H9 (cell line): ENCODE measurements at regions not wholly inside any gene's neighbourhood (a gene's known extent, or its start where the extent isn't known, plus 50 kb on each side); places are given as distances from the start of the nearest gene placed in this dataset.
A peak's percentile ranks its signal among the peaks of the same experiment; 100 is the strongest.

Experiments
- DNase-seq: peaks from one replicate; pipeline ENCODE4 v3.0.0-alpha.2; 2017
- H2AFZ ChIP-seq: one replicate; pipeline ENCODE4 v1.6.1; 2013; ENCODE audit warnings: mild to moderate bottlenecking, low read length, control low read depth, moderate library complexity
- H2AK5ac ChIP-seq: 2 replicates; pipeline ENCODE4 v1.6.1; 2013; ENCODE audit warnings: low read length, control low read depth, mixed read lengths; ENCODE audit not compliant: insufficient read length
- H2BK120ac ChIP-seq: one replicate; pipeline ENCODE4 v1.6.1; 2013; ENCODE audit warnings: low read depth, mild to moderate bottlenecking, low read length, control low read depth, inconsistent platforms; ENCODE audit not compliant: poor library complexity, severe bottlenecking
- H2BK12ac ChIP-seq: 2 replicates; pipeline ENCODE4 v1.6.1; 2013; ENCODE audit warnings: low read length, control low read depth, mixed read lengths, low read depth; ENCODE audit not compliant: insufficient read length
- H2BK15ac ChIP-seq: 2 replicates; pipeline ENCODE4 v1.6.1; 2013; ENCODE audit warnings: low read depth, low read length, control low read depth
- H2BK20ac ChIP-seq: one replicate; pipeline ENCODE4 v1.6.1; 2013; ENCODE audit warnings: low read depth, mild to moderate bottlenecking, low read length, control low read depth, inconsistent platforms; ENCODE audit not compliant: poor library complexity, severe bottlenecking
- H2BK5ac ChIP-seq: 2 replicates; pipeline ENCODE4 v1.6.1; 2013; ENCODE audit warnings: low read length, control low read depth, mixed read lengths; ENCODE audit not compliant: insufficient read length
- H3K14ac ChIP-seq: 2 replicates; pipeline ENCODE4 v1.6.1; 2013; ENCODE audit warnings: low read length, control low read depth; ENCODE audit not compliant: insufficient read depth
- H3K18ac ChIP-seq: 2 replicates; pipeline ENCODE4 v1.6.1; 2013; ENCODE audit warnings: low read depth, mild to moderate bottlenecking, mixed read lengths, low read length, control low read depth; ENCODE audit not compliant: insufficient read length
- H3K23ac ChIP-seq: 2 replicates; pipeline ENCODE4 v1.6.1; 2013; ENCODE audit warnings: low read length, control low read depth, mixed read lengths, low read depth; ENCODE audit not compliant: insufficient read length
- H3K23me2 ChIP-seq: 2 replicates; pipeline ENCODE4 v1.6.1; 2013; ENCODE audit warnings: low read depth, mild to moderate bottlenecking, mixed read lengths, low read length, control low read depth; ENCODE audit not compliant: insufficient read length, poor library complexity, severe bottlenecking
- H3K27ac ChIP-seq: 2 replicates; pipeline ENCODE4 v1.5.1; 2013; ENCODE audit warnings: low read length, control low read depth, mixed read lengths, low read depth; ENCODE audit not compliant: insufficient read length
- H3K27me3 ChIP-seq: 2 replicates; pipeline ENCODE4 v1.6.1; 2013; ENCODE audit warnings: low read length, control low read depth, inconsistent platforms; ENCODE audit not compliant: insufficient read depth
- H3K4ac ChIP-seq: 2 replicates; pipeline ENCODE4 v1.6.1; 2013; ENCODE audit warnings: low read depth, mild to moderate bottlenecking, control low read depth, inconsistent platforms, low read length, moderate library complexity
- H3K4me1 ChIP-seq: 2 replicates; pipeline ENCODE4 v1.6.1; 2013; ENCODE audit warnings: low read length, control low read depth, inconsistent platforms; ENCODE audit not compliant: insufficient read depth
- H3K4me2 ChIP-seq: 2 replicates; pipeline ENCODE4 v1.6.1; 2013; ENCODE audit warnings: low read length, control low read depth, mixed read lengths; ENCODE audit not compliant: insufficient read length, insufficient read depth
- H3K56ac ChIP-seq: 2 replicates; pipeline ENCODE4 v1.6.1; 2013; ENCODE audit warnings: low read depth, mild to moderate bottlenecking, mixed read lengths, low read length, control low read depth; ENCODE audit not compliant: insufficient read length
- H3K79me1 ChIP-seq: 2 replicates; pipeline ENCODE4 v1.6.1; 2013; ENCODE audit warnings: low read depth, mild to moderate bottlenecking, moderate library complexity, low read length, control low read depth, inconsistent platforms; ENCODE audit not compliant: insufficient read depth, poor library complexity, severe bottlenecking
- H3K79me2 ChIP-seq: 2 replicates; pipeline ENCODE4 v1.6.1; 2013; ENCODE audit warnings: low read length, control low read depth, inconsistent platforms; ENCODE audit not compliant: insufficient read depth
- H3K9ac ChIP-seq: 2 replicates; pipeline ENCODE4 v1.6.1; 2013; ENCODE audit warnings: low read length, control low read depth, mixed read lengths; ENCODE audit not compliant: insufficient read length; ENCODE audit errors: extremely low read depth
- H3K9me3 ChIP-seq: one replicate; pipeline ENCODE4 v1.6.1; 2013; ENCODE audit warnings: low read depth, low read length, inconsistent platforms; ENCODE audit not compliant: control insufficient read depth
- H3T11ph ChIP-seq: one replicate; pipeline ENCODE4 v1.6.1; 2013; ENCODE audit warnings: mild to moderate bottlenecking, low read length, control low read depth, inconsistent platforms
- H4K20me1 ChIP-seq: one replicate; pipeline ENCODE4 v1.6.1; 2013; ENCODE audit not compliant: control insufficient read depth, insufficient read length, insufficient read depth
- H4K5ac ChIP-seq: 2 replicates; pipeline ENCODE4 v1.6.1; 2013; ENCODE audit warnings: low read depth, mild to moderate bottlenecking, mixed read lengths, low read length, control low read depth; ENCODE audit not compliant: insufficient read length
- H4K8ac ChIP-seq: replicated peaks from 2 replicates; pipeline ENCODE4 v1.6.1; 2013; ENCODE audit warnings: low read length, control low read depth, mixed read lengths, low read depth; ENCODE audit not compliant: insufficient read length
- H4K91ac ChIP-seq: 2 replicates; pipeline ENCODE4 v1.6.1; 2013; ENCODE audit warnings: low read depth, mild to moderate bottlenecking, moderate library complexity, mixed read lengths, low read length, control low read depth; ENCODE audit not compliant: insufficient read length
- H3K27ac Mint-ChIP-seq, 3 experiments: 2 replicates in 2 of 3; 3 replicates in 1 of 3; pipeline ENCODE4 v1.8.0; 2020 to 2021; ENCODE audit warnings: mixed read lengths in 3 of 3, mild to moderate bottlenecking in 1 of 3, moderate library complexity in 1 of 3
- H3K27me3 Mint-ChIP-seq: 2 replicates; pipeline ENCODE4 v1.8.0; 2021; ENCODE audit warnings: low read depth, mild to moderate bottlenecking, moderate library complexity, mixed read lengths
- H3K36me3 Mint-ChIP-seq, 3 experiments: 2 replicates in 2 of 3; 3 replicates in 1 of 3; pipeline ENCODE4 v1.8.0; 2020 to 2021; ENCODE audit warnings: low read depth in 3 of 3, mixed read lengths in 3 of 3; ENCODE audit not compliant: insufficient read depth in 1 of 3
- H3K4me1 Mint-ChIP-seq, 2 experiments: 2 replicates each; pipeline ENCODE4 v1.8.0; 2020; ENCODE audit warnings: mixed read lengths in 2 of 2
- H3K4me3 Mint-ChIP-seq, 2 experiments: 2 replicates in 1 of 2; 3 replicates in 1 of 2; pipeline ENCODE4 v1.8.0; 2020 to 2021; ENCODE audit warnings: mild to moderate bottlenecking in 2 of 2, mixed read lengths in 2 of 2, moderate library complexity in 1 of 2
- H3K9me3 Mint-ChIP-seq, 2 experiments: 2 replicates in 1 of 2; 3 replicates in 1 of 2; pipeline ENCODE4 v1.8.0; 2020; ENCODE audit warnings: mild to moderate bottlenecking in 2 of 2, mixed read lengths in 2 of 2, moderate library complexity in 1 of 2
- WGBS: extraction: QIAGEN DNeasy Blood & Tissue Kit; methylation state at CpG from one replicate; pipeline ENCODE4 v1.1.7; 2013; ENCODE audit warnings: missing lambda C conversion rate, low lambda C conversion rate, mixed read lengths; ENCODE audit not compliant: insufficient read length; ENCODE audit errors: extremely low coverage; 5-methylcytosine and 5-hydroxymethylcytosine counted together
- TF ChIP-seq, protein P1 (sequence below): fragments of 200-600 bp; sonication (generic); conservative IDR thresholded peaks from 3 replicates; pipeline ENCODE4 v1.8.0; 2021; ENCODE audit warnings: antibody characterized with exemption, mild to moderate bottlenecking

DNA sequence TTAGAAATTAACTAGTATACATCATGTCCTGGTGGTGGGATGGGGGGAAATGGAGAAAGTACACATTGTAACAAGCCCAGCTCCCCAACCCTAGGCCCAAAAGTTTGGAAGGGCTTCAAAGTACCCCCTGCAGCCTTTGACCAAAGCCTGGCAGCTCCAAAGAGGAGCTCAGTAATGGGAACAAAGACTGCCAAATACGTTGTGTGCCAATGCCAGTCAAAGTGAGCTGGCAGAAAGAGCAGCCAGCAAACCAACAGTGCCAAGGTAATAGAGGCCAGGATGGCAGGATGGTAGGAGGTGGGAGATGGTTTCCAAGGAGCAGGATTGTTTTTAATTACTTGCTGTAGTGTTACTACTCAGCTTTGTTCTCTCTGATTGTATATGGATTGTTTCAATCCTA is 248.3 kb downstream of the COX7C start:
- no peak overlapping the region for H3K9ac ChIP-seq
- no peaks in the 10 kb centered on the region for H3K27me3 ChIP-seq
- H3K27me3 Mint-ChIP-seq = no peaks in the 10 kb centered on the region
- no peak overlapping the region for H2BK5ac ChIP-seq
- no peak overlapping the region for H2BK15ac ChIP-seq
- no peaks in the 10 kb centered on the region for H3K79me2 ChIP-seq
- H4K5ac ChIP-seq = no peak overlapping the region
- H3K18ac ChIP-seq = no peak overlapping the region
- no peaks in the 10 kb centered on the region; a peak in 1 of 5 replicates for H3K9me3 Mint-ChIP-seq
- no peak overlapping the region for H4K8ac ChIP-seq
- H2BK120ac ChIP-seq = no peak overlapping the region
- no peak overlapping the region for H3K4me2 ChIP-seq
- WGBS = no CpG with 5 or more reads among the region's 1 CpG
- TF ChIP-seq, protein P1, sequence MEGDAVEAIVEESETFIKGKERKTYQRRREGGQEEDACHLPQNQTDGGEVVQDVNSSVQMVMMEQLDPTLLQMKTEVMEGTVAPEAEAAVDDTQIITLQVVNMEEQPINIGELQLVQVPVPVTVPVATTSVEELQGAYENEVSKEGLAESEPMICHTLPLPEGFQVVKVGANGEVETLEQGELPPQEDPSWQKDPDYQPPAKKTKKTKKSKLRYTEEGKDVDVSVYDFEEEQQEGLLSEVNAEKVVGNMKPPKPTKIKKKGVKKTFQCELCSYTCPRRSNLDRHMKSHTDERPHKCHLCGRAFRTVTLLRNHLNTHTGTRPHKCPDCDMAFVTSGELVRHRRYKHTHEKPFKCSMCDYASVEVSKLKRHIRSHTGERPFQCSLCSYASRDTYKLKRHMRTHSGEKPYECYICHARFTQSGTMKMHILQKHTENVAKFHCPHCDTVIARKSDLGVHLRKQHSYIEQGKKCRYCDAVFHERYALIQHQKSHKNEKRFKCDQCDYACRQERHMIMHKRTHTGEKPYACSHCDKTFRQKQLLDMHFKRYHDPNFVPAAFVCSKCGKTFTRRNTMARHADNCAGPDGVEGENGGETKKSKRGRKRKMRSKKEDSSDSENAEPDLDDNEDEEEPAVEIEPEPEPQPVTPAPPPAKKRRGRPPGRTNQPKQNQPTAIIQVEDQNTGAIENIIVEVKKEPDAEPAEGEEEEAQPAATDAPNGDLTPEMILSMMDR = no peak
- H3K4me1 ChIP-seq = peaks cover 3% of the 10 kb centered on the region; the same call in 1 of the 2 replicates
- H3K27ac ChIP-seq = no peak overlapping the region
- no peak overlapping the region for H2BK20ac ChIP-seq
- no peak overlapping the region for H3K4me3 Mint-ChIP-seq
- H3T11ph ChIP-seq = no peak overlapping the region
- H3K56ac ChIP-seq = no peak overlapping the region
- H2BK12ac ChIP-seq = no peak overlapping the region
- no peak overlapping the region for H2AK5ac ChIP-seq
- 0 out of 7 replicates have a peak overlapping the region, but pooled peaks of 1 of the 3 experiments have one; percentile 31 for H3K27ac Mint-ChIP-seq
- H3K23ac ChIP-seq = no peak overlapping the region
- H3K4ac ChIP-seq = no peak overlapping the region
- no peaks in the 10 kb centered on the region for H3K79me1 ChIP-seq
- H4K20me1 ChIP-seq = no peaks in the 10 kb centered on the region
- H4K91ac ChIP-seq = no peak overlapping the region
- H3K4me1 Mint-ChIP-seq = peaks cover 19 to 21% of the 10 kb centered on the region in 2 experiments
- no peaks in the 10 kb centered on the region for H3K9me3 ChIP-seq
- H3K36me3 Mint-ChIP-seq = no peaks in the 10 kb centered on the region
- no peak overlapping the region for H2AFZ ChIP-seq
- H3K23me2 ChIP-seq = no peaks in the 10 kb centered on the region
- H3K14ac ChIP-seq = no peak overlapping the region
- no peak for DNase-seq
